Germinal center (tissue), 1 donor: ENCODE measurements at regions not wholly inside any gene's neighbourhood (a gene's known extent, or its start where the extent isn't known, plus 50 kb on each side); places are given as distances from the start of the nearest gene placed in this dataset.
"Not testable (repeated sequence)": the region's sequence is repeated elsewhere in the genome, so short reads cannot be mapped to it uniquely, and the experiment has no call there.

ENCODE experiments used
- DNase-seq: peaks from one replicate; pipeline ENCODE4 v3.0.0; 2012; ENCODE audit warnings: mixed read lengths, low spot score

DNA sequence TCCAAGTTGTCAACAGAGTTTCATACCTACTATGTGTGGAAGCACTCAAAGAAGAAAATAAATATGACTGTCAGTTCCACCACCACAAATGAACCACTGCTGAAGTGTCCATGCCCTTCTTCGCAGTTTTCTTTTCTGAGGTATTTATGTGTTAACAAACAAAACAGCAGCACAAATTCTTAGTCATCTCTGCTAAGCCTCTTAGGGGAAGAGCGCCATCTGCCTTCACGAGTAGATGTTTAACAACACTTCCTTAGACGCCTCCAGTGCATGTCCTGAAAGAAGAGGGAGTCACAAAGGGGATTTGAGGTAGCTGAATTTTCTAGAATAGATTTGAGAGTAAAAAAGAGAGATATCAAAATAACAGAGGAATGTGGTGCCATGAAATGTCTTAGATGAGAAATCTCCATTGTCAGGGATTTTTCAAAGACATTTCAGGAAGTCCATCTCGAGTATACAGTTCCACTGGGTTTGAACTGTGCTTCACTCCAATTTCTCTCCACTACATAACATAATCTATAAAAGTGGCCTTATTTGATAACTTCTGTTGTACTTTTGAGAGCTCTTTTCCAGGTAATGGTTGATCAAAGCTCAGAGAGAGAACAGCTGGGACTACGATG lies 775.3 kb upstream of the POM121L12 start:
- no peak for DNase-seq

DNA sequence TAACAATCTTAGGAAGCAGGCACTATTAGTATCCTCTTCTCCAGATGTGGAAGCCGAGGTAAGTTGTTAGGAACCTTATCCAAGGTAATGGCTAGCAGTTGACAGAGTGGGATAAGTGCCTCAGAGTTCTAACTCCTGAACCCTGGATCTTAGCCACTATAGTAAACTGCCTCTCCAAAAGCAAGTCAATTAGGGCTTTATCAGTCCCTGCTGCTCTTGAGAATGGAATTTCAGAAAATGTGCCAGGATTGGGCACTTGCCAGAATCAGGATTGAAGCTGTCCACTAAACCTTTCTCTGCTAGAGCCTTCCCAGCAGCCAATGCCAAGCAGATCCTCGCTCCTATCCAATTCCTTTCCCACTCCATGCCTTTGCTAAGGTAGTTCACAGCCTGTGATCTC lies 777.5 kb upstream of the POM121L12 start:
- no peak for DNase-seq

DNA sequence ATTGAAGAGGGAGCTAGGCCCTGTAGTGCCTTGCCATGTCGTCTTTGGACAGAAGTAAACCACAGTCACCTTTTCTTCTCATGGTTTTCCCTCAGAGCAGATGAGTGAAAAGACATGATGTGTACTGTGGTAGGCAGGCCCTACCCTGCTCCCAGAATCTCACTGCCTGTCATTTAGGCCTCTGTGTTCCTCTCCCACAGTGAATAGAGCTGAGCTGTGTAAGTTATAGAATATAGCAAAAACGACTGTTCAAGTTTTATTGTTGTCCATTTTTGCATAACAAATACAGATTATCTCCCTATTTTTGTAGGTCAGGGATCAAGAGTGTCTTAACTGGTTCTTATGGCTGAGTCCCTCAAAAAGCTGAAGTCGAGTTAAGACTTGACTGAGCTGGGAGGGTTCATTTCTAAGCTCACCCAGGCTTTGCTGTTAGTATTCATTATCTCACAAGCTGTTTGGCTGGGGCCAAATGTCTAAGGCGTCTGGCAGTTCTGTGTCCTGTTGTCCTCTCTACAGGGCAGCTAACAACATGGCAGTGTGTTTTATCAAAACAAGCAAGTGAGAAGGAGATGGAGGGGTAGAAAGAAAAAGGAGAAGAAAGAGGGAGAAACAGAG lies 780.9 kb upstream of the POM121L12 start:
- DNase-seq = no peak

DNA sequence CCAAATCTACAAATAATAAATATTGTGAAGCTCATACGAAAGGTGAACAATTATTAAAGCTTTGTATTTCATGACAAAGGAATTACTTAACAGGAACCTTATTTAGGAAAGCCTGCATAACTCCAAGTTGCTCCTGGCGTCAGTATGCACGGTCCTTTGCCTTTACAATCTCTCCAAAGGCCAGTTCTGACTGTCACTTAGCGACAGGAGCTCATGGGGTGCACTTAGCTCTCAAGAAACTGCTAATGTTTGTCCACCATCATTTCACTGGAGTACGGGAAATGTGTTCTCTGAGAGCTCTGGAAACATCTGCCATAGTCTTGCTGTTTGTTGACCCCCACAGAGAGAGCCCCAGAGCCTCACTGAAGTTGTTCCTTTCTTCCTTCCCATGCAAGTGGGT lies 781.5 kb upstream of the POM121L12 start:
- no peak for DNase-seq

DNA sequence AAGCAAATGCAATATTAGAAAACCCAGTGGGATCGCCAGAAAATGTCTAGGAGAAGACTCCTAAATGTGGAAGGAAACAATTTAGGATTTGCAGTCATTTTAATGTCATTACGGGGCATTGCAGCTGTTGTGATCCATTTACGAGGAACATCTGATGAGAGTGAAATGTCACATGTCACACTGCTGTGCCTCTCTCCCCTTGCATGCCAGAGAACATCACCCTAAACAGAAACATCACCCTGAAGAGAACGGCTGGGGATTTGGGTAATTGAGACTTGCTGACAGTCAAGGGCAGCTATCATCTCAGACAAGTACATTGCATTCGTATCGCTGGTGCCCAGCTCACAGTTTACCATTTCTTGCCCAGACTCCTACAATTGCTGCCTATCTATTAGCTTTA lies 785.7 kb upstream of the POM121L12 start:
- no peak for DNase-seq

DNA sequence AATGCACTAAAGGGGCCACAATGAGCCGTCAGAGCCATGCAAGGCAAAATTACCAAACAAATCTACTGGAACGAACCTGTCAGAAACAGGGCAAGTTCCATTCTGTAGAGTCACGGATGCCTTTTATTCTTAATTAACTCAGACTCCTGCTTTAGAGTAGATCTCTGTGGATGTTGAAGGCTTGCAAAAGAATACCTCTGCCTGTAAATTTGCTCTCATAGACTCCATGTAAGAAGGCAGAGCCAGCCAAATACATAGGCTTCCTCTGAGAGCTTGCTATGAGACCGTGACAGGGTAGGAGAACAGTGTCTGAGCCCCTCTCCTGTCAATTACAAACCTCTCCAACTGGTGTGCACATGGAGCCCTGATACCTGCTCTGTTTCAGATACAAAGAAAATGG lies 787.9 kb upstream of the POM121L12 start:
- DNase-seq = no peak

DNA sequence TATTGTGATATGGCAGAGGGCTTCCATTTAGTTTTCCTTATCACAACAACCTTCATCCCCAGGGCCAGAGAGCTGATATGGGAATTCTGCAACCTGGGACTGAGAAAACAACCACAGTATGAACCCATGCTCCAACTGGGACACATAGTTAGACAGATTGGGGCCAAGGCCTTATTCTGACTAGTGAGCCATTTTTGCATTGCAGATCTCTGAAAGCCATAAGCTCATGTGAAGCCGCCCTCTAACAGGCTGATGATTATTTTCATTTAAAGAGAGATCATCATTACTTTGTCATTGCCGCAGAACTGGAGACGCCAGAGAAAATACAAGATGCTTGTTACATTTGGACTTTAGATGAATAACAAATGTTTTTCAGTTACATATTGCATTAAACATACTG lies 791.7 kb upstream of the POM121L12 start:
- no peak for DNase-seq

DNA sequence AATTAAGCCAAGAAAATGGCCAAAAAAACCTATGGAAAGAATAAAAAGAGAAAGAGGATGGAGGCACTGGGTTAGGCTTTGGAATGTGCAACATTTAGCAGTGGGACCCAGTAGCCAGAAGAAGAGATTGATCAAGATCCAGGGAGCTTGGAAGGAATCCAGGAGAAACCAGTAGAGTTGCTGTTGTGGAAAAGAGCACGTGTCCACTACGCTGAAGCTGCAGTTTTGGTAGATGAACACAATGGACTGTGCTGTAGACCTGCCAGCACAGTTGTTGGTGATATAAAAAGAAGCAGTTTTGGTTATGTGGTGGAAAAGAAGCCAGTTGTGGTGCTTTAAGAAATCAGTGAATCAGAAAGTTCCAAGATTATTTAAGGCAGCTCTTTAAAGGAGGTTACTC lies 802.2 kb upstream of the POM121L12 start:
- no peak for DNase-seq

DNA sequence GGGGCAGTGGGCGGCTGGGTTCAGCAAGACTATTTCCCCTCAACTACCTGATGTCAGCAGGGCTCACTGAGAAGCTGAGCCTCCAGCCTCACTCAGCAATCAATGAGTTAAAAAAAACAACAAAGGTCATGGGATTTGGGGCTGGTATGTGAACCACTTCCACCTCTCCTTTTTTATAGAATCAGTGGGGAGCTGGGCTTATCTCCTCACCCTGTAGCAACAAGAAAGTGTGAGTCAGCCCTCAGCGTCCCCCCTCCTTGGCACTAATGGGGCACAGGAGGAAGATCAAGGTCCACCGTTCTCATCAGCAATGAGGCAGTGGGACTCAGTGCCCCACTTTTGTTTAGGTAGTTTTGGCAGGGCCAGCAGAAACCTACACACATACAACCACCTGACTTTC lies 823.5 kb upstream of the POM121L12 start:
- DNase-seq = no peak

DNA sequence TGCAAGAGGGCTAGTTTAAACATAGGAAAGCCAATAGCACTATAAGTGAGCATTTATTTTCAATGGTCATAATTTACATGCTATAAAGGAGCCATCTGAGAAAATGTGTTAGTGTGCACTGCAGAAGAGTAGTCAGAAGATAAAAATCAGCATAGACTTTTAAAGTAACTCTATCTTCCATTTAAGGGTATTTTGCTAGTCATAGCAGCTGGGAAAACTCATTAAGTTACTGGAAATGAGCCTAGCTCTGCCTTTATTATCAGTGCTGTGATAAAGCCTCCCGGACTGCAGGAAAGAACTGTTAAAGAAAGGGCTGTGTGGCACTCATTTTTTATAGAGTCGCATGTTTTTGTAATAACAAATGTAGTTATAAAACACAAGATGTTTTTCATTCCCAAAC lies 825.8 kb upstream of the POM121L12 start:
- DNase-seq = no peak

DNA sequence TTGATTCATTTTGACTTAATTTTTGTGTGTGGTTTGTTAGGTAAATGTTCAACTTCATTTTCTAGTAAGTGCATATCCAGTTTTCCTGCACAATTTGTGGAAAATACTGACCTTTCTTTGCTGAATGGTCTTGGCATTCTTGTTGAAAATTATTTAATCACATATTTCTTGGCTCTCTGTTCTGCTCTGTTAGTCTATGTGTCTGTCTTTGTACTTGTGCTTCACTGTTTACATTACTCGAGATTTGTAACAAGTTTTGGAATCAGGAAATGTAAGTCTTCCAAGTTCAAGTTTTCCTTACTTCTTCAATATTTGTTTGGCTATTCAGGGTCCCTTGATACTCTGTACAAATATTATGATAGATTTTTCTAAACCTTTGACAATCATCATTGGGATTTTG lies 838.2 kb upstream of the POM121L12 start:
- DNase-seq = no peak

DNA sequence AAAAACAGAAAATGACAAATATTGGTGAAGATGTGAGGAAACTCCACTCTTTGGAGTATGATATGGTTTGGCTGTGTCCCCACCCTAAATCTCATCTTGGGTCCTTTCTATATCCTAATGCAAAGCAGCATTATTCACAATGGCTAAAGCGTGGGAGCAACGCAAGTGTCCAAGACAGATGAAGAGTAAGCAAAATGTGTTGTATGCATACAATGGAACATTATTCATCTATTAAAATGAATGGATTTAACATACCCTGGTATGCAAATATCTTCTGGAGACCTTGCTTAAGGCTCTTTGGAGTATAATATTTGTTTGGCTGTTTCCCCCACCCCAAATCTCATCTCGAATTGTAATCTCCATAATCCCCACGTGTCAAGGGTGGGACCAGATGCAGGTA lies 839.8 kb upstream of the POM121L12 start:
- no peak for DNase-seq

DNA sequence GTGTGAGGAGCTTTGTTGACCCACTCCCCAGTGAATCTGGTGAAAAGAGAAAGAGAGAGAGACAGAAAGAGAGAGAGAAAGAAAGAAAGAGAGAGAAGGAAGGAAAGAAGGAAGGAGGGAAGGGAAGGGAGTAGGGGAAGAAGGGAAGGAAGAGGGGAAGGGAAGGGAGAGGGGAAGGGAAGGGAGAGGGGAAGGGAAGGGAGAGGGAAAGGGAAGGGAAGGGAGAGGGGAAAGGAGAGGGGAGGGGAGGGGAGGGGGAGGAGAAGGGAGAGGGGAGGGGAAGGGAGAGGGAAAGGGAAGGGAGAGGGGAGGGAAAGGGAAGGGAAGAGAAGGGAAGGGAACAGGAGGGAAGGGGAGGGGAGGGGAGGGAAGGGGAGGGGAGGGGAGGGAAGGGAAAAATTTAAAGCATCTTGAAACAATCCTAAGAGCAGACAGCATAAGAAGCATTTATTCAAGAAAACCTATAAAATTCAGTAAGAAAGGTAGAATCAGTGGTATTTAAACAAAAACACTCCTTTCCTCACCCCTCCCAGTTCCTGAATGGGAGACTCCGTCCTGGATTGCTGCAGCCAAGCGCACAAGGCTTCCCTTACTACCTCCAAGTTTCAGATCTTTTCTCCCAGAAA lies 846.2 kb upstream of the POM121L12 start:
- DNase-seq = no peak

DNA sequence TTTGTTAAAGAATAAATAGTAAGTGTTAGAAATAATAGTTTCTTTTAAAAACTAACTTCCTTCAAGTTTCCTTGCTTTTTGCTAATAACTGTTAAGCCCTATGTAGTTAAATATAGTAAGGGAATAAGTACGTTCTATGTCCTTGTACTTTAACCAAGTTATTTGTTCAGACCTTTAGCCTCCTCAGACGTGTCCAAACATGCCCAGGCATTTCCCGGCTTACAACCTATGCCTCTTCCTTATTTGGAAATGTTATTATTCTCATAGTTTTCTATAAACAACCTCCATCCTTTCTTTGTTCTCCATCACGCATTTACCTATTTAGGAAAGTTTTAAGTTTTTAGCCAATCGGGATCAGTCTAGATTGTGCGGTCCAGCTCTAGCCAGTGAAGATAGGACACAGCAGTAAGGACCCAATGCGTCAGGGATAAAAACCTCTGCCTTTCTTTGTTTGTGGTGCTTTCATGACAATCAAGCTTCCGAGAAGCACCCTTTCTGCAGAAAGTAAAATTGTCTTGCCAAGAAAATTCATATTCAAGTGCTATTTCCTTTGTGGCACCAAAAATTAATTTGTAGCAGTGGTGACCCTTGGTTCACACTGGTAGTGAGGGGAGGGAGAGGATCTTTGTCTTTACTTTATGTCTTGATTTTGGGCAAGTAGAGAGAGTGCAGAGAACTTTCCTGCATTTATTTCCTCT lies 851.3 kb upstream of the POM121L12 start:
- no peak for DNase-seq

DNA sequence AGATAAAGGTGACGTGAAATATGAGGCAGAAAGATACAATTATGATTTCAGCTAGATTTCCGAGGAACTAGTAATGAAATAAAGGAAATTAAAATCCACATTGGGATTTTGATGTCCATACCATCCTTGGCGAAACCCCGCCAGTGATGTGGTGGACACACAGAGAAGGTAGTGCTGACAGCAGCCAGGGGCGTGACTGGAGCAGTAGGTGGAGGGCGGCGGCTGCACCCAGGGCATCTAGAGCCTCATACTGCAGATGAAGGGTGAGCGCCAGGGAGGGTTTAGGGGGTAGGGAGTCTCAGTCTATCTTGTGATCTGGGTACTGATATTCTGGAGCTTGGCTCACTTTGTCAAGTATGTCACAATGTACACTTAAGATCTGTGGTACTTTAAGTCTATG lies 855.5 kb upstream of the POM121L12 start:
- DNase-seq = no peak

DNA sequence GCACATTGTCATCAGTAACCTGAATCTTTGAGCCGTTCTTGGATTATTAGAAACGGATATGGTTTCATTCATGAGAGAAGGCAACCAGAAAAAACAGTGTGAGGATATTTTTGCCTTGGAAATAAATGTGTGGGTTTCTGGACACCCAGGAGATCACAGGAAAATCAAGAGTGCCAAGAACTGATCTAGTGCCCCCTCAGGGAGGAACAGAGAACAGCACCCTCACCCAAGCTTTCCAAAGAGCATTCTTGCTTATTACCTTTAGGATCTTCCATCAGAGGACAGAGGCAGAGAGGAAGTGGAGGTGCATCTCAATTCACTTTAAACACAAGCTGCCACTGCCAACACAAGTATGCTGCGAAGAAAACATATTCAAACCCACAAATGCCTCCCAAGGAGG lies 851.5 kb upstream of the COBL start:
- no peak for DNase-seq

DNA sequence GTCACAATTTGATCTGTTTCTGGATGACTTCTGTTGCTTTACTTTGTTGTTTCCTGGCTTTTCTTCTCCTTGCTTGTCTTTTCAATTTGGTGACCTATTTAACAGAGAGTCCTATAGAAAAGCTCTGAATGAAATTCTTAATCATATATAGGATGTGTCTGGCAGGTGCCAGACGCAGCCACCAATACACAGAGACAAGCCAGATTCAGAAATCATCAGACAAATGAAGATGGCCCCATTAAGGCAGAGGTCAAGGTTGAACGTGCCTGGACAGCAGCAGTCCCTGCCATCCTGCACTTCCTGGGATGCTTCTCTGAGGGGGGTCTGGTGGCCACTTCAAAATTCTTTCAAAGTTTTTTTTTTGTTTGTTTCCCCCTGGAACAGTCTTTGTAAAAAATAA lies 846.7 kb upstream of the COBL start:
- no peak for DNase-seq

DNA sequence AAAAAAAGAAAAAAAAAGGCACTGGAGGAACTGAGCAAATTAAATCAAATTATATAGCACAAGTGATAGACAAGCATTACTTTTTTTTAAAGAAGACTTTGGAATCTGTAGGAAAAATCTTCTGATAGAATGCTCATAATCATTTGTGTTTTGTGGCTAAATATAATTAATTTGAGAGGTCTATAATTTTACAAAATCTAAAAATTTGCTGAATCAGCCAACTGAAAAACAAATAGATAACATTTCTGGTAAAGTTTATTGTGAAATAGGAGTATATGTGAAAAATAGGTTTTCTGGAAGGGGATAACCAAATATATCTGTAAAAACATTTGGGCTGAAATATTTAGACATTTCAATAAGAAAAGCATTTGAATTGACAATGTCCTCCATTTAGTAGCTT lies 844.9 kb upstream of the COBL start:
- no peak for DNase-seq

DNA sequence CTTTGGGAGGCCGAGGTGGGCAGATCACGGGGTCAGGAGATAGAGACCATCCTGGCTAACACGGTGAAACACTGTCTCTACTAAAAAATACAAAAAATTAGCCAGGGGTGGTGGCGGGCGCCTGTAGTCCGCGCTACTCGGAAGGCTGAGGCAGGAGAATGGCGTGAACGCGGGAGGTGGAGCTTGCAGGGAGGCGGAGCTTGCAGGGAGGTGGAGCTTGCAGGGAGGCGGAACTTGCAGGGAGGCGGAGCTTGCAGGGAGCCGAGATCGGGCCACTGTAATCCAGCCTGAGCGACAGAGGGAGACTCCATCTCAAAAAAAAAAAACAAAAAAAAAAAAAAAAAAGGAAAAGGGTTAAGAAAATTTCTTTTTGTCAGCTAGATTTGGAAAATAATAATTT lies 842.8 kb upstream of the COBL start:
- DNase-seq = not testable (repeated sequence)

DNA sequence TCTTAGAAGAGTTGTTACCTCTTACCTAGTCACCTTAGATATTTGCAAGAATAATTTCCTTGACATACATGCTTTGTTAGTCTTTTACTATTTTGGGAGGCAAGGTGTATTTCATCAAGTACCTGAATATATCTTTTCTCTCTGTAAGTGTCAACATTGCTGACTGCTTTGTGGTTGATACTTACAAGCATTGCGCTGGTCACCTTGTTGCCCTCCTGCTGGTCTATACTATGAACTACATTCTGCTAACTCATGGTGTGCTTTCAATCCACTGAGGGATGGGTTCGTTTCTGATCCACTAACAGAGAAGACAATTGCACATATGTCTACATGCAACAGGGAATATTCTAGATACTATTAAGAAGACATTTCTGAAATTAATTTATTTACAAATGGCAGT lies 837.8 kb upstream of the COBL start:
- DNase-seq = no peak

DNA sequence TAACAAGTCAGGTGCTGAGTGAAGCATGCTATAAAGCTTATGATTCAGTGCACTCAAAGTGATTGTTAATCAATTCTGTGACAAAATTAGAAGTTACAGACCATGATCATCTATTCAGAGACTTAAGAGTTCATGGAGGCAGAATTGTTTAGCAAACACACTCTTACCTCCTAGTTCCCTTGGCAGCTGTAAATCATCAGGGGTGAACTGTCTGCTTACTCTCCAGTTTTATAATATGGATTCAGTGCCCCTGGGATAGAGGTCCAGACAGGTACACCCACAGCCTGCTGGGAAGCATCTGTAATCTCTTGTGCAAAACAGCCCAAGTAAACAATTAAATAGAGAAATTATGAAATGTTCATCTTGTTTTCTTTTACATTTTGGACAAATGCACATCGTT lies 835.0 kb upstream of the COBL start:
- no peak for DNase-seq

DNA sequence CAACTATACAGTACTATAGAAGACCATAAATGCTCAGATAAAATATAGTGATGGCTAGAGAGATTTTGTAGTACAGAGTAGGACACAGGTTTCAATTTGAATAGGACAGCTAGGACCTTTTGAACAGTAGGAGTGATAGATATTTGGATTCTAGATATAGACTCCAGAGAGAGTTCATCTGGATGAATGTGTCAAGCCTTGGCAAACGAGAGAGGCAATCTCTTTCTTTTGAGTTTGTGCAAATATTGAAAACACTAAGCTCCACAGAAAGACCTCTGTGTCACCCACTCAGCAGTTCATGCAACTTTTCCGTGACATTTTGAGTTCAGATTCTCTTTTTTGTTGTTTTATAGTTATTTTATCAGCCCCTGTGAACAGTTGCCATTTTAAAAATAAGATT lies 834.3 kb upstream of the COBL start:
- DNase-seq = no peak

DNA sequence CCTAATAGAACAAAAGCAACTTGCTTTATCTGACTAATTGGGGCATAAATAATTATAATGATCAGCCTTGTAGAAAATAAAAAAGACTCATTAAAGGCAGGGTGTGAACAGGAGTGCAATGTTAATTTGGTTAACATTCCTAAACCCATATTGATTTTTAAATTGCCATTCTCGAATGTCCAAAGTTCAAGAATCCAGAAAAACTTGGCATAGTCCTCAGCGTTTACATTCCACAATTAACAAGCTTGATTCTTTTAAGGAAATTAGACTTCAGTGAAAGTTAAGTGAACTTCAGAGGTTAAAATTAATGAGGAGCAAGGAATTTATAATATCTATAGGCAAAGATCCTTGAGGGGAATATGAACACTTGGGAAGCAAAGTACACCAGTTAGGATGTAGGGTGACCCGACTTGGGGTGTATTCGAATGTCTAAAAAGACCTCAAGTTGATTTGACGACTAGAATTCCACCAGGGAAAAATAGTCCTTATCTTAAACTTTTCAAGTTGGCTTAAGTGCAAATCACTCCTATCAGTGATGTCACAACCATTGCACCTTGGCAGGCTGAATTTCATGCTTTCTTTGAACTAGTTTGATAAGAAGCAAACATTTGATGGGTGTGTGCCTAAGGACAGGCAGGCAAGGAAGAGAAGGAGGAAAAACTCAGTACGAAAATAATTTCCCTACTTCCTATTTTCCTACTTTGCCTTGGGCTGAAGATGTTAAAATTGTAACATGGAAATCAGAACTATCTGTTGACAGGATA lies 830.4 kb upstream of the COBL start:
- DNase-seq = no peak
